ENCODE measurements at regions not wholly inside any gene's neighbourhood (a gene's known extent, or its start where the extent isn't known, plus 50 kb on each side); places are given as distances from the start of the nearest gene placed in this dataset.

GRCh38 chr10:10130686-10131085, 887.0 kb upstream of the CELF2 start:
- DNase-seq, result no peak

- DNase-seq, result no peak
Observed at GRCh38 chr10:10132009-10132408, 885.7 kb upstream of the CELF2 start.

GRCh38 chr10:10133281-10133680, 884.4 kb upstream of the CELF2 start:
- no peak for DNase-seq

GRCh38 chr10:10138685-10139084, 879.0 kb upstream of the CELF2 start:
- no peak for DNase-seq

- DNase-seq, result no peak
Observed at GRCh38 chr10:10141782-10142382, 875.8 kb upstream of the CELF2 start.

GRCh38 chr10:10146604-10147003, 871.1 kb upstream of the CELF2 start:
- DNase-seq, result no peak

GRCh38 chr10:10149899-10150298, 867.8 kb upstream of the CELF2 start:
- DNase-seq, result no peak

- DNase-seq, result no peak
Observed at GRCh38 chr10:10156917-10157600, 860.6 kb upstream of the CELF2 start.

- DNase-seq, result no peak
Observed at GRCh38 chr10:10160821-10161312, 856.8 kb upstream of the CELF2 start.

- no peak for DNase-seq
Observed at GRCh38 chr10:10164848-10165247, 852.8 kb upstream of the CELF2 start.

- no peak for DNase-seq
Observed at GRCh38 chr10:10165415-10165814, 852.3 kb upstream of the CELF2 start.

GRCh38 chr10:10178476-10178875, 839.2 kb upstream of the CELF2 start:
- DNase-seq, result no peak

GRCh38 chr10:10193848-10194247, 823.8 kb upstream of the CELF2 start:
- DNase-seq, result no peak

GRCh38 chr10:10196701-10197100, 821.0 kb upstream of the CELF2 start:
- no peak for DNase-seq

- no peak for DNase-seq
Observed at GRCh38 chr10:10197423-10197822, 820.2 kb upstream of the CELF2 start.

GRCh38 chr10:10198363-10198762, 819.3 kb upstream of the CELF2 start:
- no peak for DNase-seq

GRCh38 chr10:10204415-10204814, 813.3 kb upstream of the CELF2 start:
- no peak for DNase-seq

- DNase-seq, result no peak
Observed at GRCh38 chr10:10205906-10206305, 811.8 kb upstream of the CELF2 start.

GRCh38 chr10:10207538-10207937, 810.1 kb upstream of the CELF2 start:
- no peak for DNase-seq

GRCh38 chr10:10208196-10208595, 809.5 kb upstream of the CELF2 start:
- DNase-seq, result no peak

- DNase-seq, result no peak
Observed at GRCh38 chr10:10209167-10209566, 808.5 kb upstream of the CELF2 start.

- DNase-seq, result no peak
Observed at GRCh38 chr10:10211409-10211808, 806.3 kb upstream of the CELF2 start.

- DNase-seq, result no peak
Observed at GRCh38 chr10:10213237-10213636, 804.4 kb upstream of the CELF2 start.

GRCh38 chr10:10222304-10222841, 795.3 kb upstream of the CELF2 start:
- no peak for DNase-seq

GRCh38 chr10:10223131-10223530, 794.5 kb upstream of the CELF2 start:
- no peak for DNase-seq
